ENCODE measurements at regions not wholly inside any gene's neighbourhood (a gene's known extent, or its start where the extent isn't known, plus 50 kb on each side); places are given as distances from the start of the nearest gene placed in this dataset.

DNA sequence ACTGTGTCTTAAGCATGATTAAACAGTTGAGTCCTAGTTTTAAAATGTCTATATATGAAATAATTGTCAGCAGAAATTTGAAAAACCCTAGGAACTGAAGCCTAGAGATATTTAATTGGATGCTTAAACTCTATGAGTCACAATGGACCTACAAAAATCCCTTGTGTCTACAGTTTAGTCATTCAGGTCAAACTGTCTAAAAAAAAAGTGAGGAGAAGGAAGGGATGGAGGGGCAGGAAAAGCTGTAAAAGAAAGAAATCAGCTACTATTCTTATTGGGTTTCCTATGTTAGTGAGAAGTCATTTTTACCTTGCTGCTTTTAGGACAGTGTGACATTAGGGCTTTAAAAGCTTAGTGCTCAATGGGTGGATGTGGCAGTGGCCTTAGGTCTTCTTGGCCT is 406.1 kb upstream of the FZD8 start:
- TF ChIP-seq, protein P1, sequence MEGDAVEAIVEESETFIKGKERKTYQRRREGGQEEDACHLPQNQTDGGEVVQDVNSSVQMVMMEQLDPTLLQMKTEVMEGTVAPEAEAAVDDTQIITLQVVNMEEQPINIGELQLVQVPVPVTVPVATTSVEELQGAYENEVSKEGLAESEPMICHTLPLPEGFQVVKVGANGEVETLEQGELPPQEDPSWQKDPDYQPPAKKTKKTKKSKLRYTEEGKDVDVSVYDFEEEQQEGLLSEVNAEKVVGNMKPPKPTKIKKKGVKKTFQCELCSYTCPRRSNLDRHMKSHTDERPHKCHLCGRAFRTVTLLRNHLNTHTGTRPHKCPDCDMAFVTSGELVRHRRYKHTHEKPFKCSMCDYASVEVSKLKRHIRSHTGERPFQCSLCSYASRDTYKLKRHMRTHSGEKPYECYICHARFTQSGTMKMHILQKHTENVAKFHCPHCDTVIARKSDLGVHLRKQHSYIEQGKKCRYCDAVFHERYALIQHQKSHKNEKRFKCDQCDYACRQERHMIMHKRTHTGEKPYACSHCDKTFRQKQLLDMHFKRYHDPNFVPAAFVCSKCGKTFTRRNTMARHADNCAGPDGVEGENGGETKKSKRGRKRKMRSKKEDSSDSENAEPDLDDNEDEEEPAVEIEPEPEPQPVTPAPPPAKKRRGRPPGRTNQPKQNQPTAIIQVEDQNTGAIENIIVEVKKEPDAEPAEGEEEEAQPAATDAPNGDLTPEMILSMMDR (IDR thresholded peaks at IDR 0.05): no peak
- no peak for TF ChIP-seq POLR2AphosphoS5 (IDR thresholded peaks at IDR 0.05)
